NCI-H187 (cell line): ENCODE measurements at regions not wholly inside any gene's neighbourhood (a gene's known extent, or its start where the extent isn't known, plus 50 kb on each side); places are given as distances from the start of the nearest gene placed in this dataset.
"Not testable (repeated sequence)": the region's sequence is repeated elsewhere in the genome, so short reads cannot be mapped to it uniquely, and the experiment has no call there.

Experiments used
- DNase-seq, 2 experiments: peaks; one replicate each; lab custom pipeline; 2025; lab: John Stamatoyannopoulos, UW

- DNase-seq: no peak
These were observed 112.7 kb downstream of the TANC2 start for GRCh38 chr17:63078707-63079106.

GRCh38 chr17:63082273-63082861 is 116.3 kb downstream of the TANC2 start:
- DNase-seq: no peak

GRCh38 chr17:63082952-63083351 is 116.9 kb downstream of the TANC2 start:
- no peak for DNase-seq

GRCh38 chr17:63086483-63087185 is 120.6 kb downstream of the TANC2 start:
- DNase-seq: no peak

- not testable (repeated sequence) for DNase-seq
These were observed 124.5 kb downstream of the TANC2 start for GRCh38 chr17:63090358-63091114.

GRCh38 chr17:63091909-63092308 is 125.9 kb downstream of the TANC2 start:
- not testable (repeated sequence) for DNase-seq

GRCh38 chr17:63094631-63095030 is 128.6 kb downstream of the TANC2 start:
- DNase-seq: no peak

- DNase-seq: no peak
These were observed 129.4 kb downstream of the TANC2 start for GRCh38 chr17:63095459-63095858.

- no peak for DNase-seq
These were observed 129.8 kb downstream of the TANC2 start for GRCh38 chr17:63095879-63096278.

- DNase-seq: no peak
These were observed 130.4 kb downstream of the TANC2 start for GRCh38 chr17:63096426-63096825.

GRCh38 chr17:63099425-63099824 is 133.4 kb downstream of the TANC2 start:
- no peak for DNase-seq

- DNase-seq: no peak
These were observed 136.0 kb downstream of the TANC2 start for GRCh38 chr17:63102034-63102433.

- DNase-seq: no peak
These were observed 140.0 kb downstream of the TANC2 start for GRCh38 chr17:63106050-63106449.

- no peak for DNase-seq
These were observed 143.6 kb downstream of the TANC2 start for GRCh38 chr17:63109661-63110060.

GRCh38 chr17:63113167-63113566 is 147.1 kb downstream of the TANC2 start:
- no peak for DNase-seq

GRCh38 chr17:63116228-63116627 is 150.2 kb downstream of the TANC2 start:
- DNase-seq: no peak

- no peak for DNase-seq
These were observed 151.2 kb downstream of the TANC2 start for GRCh38 chr17:63116967-63117830.

GRCh38 chr17:63120406-63120805 is 154.4 kb downstream of the TANC2 start:
- no peak for DNase-seq

GRCh38 chr17:63124536-63124935 is 158.5 kb downstream of the TANC2 start:
- no peak for DNase-seq

GRCh38 chr17:63124958-63125357 is 158.9 kb downstream of the TANC2 start:
- DNase-seq: no peak

GRCh38 chr17:63125987-63126386 is 160.0 kb downstream of the TANC2 start:
- DNase-seq: no peak

GRCh38 chr17:63126607-63127006 is 160.6 kb downstream of the TANC2 start:
- no peak for DNase-seq
